RCC 7860 (cell line): ENCODE measurements at regions not wholly inside any gene's neighbourhood (a gene's known extent, or its start where the extent isn't known, plus 50 kb on each side); places are given as distances from the start of the nearest gene placed in this dataset.
"Not testable (repeated sequence)": the region's sequence is repeated elsewhere in the genome, so short reads cannot be mapped to it uniquely, and the experiment has no call there.

Source experiments
- DNase-seq: peaks from one replicate; pipeline ENCODE4 v3.0.0-alpha.2; 2015; ENCODE audit warnings: low spot score
- FAIRE-seq: peaks from 2 replicates; lab custom pipeline; 2012; peaks lifted over from hg19 to GRCh38; lab: Jason Lieb, UNC

DNA sequence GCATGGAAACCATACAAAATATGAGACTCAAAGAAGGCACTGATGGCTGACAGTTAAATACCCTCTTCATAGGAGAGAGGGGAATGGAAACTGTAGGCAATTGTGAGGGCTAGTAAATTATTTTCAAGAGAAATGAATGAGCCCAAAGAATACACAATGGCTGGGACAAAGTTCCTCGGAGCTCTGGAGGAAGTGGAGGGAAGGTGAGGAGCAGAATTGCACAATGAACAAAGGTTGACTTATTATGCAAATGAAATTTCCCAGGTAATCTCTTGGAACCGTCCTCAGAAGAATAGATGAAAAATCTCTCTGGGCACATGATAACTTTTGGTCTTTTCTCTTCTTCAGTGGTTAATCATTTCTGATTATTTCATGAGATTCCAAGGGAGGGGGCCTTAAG is 202.6 kb upstream of the VCX start:
- DNase-seq (no peak), FAIRE-seq (no peak)

DNA sequence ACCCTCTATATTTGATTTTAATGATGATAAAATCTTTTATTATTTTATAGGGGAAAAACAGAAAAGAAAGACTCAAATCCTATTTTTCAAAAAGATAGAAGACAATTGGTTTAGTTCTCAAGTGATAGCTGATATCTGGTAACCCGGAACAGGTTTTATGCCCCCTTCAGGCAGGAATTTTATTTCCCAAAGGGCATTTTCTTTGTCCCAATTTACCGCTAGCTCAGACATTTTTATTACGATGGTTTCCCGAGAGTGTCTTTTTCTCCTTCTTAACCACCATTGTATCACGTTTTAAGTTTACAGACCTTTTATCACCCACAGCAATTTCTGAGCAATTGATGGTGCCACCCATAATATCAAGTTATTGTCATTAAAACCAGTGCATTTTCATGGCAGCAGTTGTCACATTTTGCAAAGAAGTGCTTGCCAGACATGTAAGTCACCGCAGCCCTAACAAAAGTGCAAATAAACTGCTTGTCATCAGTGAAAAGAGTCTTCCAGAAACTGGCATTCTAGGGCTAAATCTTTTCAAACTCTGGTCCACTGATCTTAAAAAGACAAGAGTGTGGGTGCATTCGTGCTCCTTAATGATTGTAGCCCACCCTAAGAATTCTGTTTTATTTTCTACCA is 204.8 kb upstream of the VCX start:
- no peak for FAIRE-seq
- DNase-seq, result no peak

DNA sequence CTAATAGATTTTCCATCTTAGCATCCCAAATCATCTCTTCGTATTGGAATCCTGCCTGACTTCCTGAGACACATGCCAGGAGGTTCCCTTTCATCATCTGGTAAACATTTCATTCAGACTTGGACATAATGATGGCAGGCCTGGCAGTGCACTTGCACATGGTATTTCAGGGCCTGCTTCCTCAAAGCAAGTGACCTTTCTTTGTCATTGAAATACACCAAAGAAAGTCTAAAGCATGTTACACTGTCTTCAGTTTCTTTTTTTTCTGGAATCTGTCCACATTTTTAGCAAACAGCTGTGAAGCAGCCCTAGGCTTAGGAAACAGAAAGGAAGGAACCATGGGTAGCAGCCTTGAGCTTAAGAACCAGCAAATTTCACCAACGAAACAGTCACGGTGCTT is 205.9 kb upstream of the VCX start:
- no peak for FAIRE-seq
- DNase-seq, result no peak

DNA sequence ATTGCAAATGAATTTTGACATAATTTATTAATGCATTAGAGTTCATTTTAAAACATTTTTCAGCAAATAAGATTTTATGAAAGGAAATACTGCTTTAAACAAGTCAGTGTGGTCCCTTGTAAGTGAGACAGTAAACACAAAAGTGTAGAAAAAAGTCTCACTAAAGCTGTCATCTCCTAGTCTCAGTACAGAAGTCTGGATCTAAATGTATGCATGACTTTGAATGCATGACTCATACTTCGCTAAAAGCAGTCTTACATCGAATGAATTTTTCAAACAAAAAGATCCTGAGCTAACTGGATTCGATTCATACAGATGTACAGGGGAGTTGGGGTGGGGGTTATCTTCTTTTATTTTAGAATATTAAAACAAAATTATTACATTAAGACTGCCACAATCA is 207.4 kb upstream of the VCX start:
- DNase-seq (no peak), FAIRE-seq (no peak)

DNA sequence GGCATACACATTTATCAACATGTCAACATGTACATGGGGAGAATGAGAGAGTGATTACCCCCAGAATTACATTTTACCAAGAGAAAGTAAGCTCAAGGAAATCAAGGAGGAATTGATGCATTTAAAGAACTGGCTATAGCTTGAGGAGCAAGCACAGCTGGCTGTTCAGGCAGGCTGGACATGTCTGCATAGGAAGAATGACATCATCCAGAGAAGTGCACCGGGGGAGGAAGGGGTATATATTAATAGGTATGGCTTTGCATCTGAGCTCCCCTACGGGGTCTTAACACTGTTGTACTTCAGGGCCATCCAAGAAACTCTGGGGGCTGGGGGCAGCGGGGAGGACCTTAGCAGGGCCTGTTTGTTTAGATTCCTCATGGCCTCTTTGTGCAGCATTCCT is 222.4 kb upstream of the VCX start:
- FAIRE-seq (no peak), DNase-seq (no peak)

DNA sequence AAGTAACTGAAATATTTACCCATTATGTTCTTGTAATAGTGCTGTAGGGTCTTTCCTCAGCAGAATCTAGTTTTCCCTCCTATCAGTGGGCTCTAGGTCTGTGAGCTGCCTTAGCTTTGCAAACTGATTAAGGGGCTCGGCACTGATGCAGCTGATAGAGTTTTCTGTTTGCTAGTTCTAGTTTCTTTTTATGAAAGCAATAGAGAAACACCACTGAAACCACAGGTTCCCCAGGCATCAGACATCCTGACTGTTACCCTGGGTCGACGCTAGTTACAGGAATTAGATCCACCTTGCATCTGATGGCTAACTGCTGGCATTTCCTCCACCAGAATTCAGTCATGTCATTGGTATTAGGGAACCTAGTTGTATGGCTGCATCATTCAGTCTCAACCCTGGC is 225.0 kb upstream of the VCX start:
- FAIRE-seq (no peak), DNase-seq (no peak)

DNA sequence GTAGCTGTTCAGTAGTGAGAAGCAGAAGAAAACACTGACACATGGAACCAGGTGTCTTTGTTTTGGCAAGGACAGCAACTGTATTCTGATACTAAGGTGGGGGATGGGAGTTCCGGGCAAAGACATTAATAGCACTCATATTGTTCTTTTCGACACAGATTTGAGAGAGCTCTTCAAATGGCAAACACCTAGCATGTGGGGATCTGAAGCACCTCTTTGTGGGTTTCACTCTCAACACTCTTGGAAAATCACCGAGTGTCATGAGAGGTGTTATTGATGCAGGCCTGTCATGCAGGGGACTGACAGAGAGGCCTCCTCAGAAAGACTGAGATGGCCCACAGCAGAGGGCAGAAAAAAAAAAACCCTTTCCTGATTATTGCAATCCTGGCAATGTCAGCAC is 228.4 kb upstream of the VCX start:
- DNase-seq (no peak), FAIRE-seq (no peak)

DNA sequence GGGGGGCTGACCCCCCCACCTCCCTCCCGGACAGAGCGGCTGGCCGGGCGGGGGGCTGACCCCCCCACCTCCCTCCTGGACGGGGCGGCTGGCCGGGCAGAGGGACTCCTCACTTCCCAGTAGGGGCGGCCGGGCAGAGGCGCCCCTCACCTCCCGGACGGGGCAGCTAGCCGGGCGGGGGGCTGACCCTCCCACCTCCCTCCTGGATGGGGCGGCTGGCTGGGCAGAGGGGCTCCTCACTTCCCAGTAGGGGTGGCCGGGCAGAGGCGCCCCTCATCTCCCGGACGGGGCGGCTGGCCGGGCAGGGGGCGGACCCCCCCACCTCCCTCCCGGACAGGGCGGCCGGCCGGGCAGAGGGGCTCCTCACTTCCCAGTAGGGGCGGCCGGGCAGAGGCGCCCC is 234.3 kb upstream of the VCX start:
- FAIRE-seq, DNase-seq: not testable (repeated sequence)

DNA sequence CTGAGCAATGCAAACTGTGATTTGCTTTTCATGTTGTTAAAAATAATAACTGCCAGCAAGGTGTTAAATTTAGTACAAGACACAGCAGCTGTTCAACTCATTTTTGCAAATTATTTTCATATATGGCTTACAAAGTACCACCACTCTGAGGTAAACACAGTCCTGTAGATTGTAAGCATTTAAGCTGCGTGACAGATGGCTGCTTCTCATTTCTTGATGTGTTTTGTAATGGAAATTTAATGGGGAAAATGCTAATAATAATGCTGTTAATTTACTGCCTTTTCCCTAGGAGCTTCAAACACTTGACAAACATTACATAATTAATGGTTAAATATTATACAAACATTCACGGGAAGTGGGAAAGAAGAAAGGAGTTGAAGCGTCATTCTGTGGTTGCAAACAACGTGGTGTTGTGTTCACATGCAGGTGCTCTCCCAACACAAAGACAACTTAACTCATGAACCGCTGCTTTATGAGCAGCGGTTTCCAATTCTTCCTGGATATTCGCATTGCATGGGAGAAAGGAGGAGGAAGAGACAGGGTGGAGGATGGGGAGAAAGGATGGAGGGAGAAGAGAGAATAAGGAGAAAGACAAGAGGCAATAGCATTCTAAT is 236.8 kb upstream of the VCX start:
- FAIRE-seq (no peak), DNase-seq (no peak)

DNA sequence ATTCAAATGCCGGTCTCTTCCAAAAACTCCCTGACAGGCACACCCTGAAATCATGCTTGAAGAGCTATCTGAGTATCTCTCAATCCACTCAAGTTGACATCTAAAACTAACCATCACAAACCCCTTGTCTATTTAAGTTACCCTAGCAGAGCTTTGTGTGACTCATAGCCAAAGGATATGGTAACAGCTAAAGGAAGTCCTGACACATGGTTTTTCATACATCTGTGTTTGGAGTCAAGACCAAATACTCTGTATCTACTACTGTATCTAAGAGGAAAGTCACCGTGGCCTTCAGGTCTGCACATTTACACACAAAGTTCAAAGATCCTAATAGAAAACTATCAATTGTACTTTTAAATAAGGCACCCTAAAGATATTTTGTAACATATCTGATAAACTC is 239.6 kb upstream of the VCX start:
- DNase-seq (no peak), FAIRE-seq (no peak)

DNA sequence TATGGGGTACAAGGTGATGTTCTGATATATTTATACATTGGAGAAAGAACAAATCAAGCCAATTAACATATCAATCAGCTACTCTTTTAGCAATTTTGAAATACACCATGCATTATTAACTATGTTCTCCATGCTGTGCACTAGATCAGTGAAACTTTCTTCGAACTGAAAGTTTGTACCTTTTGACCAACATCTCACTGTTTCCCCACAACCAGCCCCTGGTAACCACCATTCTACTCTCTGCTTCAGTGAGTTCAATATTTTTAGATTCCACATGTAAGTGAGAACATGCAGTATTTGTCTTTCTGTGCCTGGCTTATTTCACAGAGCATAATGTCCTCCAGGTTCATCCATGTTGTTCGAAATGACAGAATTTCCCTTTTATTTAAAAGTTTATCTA is 246.1 kb upstream of the VCX start:
- no peak for DNase-seq
- no peak for FAIRE-seq

DNA sequence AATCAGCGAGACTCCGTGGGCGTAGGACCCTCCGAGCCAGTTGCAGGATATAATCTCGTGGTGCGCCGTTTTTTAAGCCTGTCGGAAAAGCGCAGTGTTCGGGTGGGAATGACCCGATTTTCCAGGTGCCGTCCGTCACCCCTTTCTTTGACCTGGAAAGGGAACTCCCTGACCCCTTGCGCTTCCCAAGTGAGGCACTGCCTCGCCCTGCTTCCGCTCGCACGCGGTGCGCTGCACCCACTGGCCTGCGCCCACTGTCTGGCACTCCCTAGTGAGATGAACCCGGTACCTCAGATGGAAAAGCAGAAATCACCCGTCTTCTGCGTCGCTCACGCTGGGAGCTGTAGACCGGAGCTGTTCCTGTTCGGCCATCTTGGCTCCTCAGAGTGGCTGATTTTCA is 249.6 kb upstream of the VCX start:
- not testable (repeated sequence) for FAIRE-seq, DNase-seq

DNA sequence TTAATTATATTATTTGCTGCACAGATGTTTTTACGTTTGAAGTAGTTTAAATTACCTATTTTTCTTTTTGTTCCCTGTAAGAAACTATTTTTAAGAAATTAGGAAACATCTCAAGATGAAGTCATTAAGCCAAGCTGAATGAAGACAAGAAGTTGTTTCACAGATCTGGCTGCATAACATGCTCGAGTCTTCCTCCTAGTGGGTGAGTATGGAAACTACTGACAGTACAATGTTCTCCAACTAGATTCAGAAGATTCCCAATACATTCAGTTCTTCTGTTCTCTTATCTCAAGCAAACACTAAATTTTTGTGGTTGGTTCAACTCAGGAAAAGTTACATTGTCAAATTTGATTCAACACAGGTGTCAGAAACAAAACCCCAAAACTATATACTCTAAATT is 256.8 kb upstream of the VCX start:
- peak; percentile 42 for FAIRE-seq
- DNase-seq, result peak; percentile 4

DNA sequence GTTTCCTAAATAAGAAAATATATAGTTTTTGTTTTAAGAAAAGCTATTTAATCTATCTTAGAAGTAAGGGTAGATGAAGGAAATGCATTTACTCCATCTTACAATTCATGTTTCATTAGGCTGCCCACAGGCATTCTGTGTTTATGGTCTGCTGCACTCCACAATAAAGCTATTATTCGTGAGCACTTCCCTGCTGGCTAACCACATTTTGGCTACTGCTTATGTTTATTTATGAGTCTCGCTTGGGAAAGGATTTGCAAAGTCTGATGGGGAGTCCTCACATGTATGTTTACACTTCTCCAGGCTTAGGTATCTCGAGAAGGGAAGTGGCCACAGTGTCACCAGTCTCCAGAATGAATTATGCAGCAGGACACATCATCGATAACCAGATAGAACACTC is 260.8 kb upstream of the VCX start:
- FAIRE-seq, result peak; percentile 26
- DNase-seq, result no peak

DNA sequence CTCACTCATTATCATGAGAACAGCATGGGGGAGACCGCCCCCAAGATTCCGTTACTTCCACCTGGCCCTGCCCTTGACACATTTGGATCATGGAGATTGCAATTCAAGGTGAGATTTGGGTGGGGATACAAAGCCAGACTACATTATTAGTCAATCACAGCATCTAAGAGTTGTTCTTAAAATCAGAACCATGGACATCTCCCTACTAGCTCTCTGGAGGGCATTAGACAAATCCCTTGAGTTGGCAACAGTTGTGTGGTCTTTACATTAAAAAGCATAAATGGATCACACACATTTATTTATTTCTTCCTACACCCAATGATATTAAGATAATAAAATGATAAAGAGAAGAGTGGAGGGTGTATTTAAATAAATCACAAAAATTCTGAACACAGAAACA is 262.8 kb upstream of the VCX start:
- FAIRE-seq, result no peak
- no peak for DNase-seq

DNA sequence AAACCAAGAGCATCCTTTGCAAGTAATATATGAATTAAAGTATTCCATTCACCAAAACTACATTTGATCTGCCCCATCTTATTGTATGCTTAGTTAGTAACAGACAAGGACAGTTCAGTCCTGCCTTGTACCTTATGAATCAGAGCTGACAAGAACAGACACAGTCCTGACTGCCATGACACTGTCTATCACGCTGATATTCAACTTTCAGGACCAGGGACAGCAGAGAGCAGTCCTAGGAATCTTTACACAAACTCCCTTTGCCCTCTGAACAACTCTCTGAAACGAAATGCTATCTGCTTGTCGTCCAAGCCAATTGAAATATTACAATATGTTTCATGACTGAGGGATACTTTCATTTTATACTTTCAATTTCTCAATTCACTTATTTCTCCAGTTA is 268.6 kb upstream of the VCX start:
- FAIRE-seq, result no peak

DNA sequence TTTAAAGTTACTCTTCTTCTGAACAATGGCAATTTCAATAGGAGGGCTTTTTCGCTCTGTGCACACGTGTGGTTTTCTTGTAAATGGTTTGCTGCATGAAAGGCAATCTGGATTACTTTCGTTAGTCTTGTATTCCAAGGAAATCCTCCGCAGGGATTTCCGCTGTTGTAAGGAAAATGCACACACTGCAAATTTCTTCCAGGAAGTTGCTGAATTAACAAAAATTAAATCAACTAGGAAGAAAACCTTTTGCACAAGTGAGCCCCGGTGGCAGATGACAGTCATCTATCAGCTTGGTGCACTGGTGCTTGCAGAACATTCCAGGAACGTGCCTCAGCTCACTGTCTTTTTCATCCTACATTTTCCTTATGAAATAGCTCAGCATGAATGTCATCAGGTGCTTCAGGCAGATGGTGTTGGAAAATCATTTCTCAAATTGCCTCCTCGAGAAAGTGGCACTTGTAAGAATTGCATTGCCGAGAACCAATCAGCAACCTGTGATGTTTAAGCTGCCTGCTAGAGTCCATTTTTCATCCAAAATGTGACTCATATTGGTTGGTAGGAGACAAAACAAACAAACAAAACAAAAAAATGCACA is 272.4 kb upstream of the VCX start:
- FAIRE-seq (no peak), DNase-seq (no peak)

More for the DNA sequence above, 268.6 kb upstream of the VCX start:
- DNase-seq, result no peak

DNA sequence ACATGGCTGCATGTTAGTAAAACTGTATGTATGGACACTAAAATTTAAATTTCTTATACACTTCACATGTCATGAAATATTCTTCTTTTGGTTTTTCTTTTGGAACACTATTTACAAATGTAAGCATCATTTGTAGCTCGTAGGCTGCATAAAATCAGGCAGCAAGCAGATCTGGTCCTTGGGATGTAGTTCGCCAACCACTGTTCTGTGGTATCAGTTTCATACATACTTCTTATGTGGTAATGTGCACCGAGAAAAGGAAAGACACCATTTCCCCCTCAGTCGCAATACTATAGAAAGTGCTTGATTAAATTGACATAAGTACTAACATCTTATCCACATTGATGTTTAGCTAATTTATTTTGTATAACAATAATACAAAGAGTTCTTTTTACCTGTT is 274.4 kb upstream of the VCX start:
- DNase-seq (no peak), FAIRE-seq (no peak)

DNA sequence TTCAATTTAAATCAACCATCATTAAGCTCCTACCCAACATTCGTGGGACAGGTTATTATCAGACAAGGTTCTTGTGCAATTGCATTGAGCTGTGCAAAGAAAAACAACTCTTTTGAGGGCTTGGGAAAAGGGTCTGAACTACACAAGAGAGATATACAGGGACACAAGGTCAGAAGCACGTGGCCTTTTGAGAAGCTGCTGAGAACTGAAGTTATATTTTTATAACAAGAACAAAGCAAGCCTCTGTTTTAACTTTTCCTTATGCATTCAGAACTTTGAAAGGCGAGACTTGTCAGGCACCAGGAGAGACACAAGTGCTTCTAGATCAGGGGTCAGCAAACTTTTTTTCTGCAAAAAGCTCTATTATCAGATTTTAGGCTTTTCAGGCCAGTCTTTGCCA is 274.8 kb upstream of the VCX start:
- DNase-seq (no peak), FAIRE-seq (no peak)

DNA sequence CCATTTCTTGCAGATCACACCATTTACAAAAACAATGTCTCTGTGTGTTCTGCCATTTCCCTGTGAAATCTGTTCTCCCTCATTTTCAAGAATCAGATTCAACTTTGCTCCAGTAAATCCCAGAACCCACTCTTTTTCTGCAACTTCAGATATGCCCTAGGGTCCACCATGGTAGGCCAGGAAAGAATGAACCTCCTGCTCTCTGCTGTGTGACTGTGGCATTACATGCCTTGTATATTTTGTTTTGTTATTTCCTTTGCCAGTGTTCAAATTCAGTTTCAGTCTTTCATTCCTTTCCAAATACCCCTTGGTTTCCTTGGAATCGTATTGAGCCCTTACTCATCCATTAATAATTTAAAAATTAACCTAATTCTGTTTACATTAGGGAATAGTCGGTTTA is 290.2 kb upstream of the VCX start:
- DNase-seq, result no peak
- FAIRE-seq, result no peak

DNA sequence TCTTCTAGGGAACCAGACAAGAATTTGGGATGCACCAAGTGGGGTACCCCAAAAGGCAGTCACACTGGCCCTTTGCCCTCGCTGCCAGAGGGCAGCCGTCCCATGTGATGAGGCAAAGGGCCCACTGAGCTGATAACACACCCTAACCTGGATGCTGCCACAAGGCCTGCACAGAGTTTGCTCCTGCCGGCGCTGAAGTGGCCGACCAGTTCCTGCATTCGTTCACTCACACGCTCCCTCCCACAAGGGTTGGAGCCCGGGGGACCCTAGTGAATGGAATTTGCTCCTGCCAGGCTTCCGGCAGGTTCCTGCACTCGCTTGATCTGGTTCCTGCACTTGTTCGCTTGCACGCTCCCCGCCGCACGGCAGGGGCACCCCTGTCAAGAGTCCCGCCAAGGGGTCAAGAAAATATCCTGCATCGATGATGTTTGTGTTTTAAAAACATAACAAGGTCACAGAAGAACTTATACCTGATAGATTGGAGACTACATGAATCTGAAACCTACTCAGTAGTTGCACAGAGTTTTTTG is 296.4 kb upstream of the VCX start:
- FAIRE-seq, result no peak
- no peak for DNase-seq

DNA sequence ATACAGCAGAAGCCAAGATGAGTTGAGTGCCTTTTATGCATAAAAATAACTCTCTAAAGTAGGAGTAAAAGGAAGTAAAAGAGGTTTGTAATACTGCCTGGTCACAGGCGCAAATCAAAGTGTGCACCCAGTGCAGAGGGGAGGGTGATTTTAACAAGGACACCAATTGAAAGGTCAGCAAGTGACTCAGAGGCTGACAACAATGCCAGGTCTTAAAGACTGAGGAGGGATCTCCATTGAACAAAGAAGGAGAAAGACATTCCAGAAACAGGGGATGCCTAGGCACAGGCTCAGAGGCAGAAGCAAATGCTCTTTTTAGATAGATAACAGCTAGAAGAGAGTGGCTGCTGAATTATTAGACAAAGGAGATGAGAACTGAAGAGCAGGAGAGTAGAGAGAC is 297.4 kb upstream of the VCX start:
- FAIRE-seq (no peak), DNase-seq (no peak)
